GM21528 (cell line): ENCODE measurements at regions not wholly inside any gene's neighbourhood (a gene's known extent, or its start where the extent isn't known, plus 50 kb on each side); places are given as distances from the start of the nearest gene placed in this dataset.

Experiments used
- ATAC-seq: cut with Tn5 transposase; IDR thresholded peaks from one replicate; pipeline ENCODE4 v1.9.1; 2021; ENCODE audit warnings: mild to moderate bottlenecking, moderate library complexity; ENCODE audit not compliant: unreplicated experiment, low FRiP score

DNA sequence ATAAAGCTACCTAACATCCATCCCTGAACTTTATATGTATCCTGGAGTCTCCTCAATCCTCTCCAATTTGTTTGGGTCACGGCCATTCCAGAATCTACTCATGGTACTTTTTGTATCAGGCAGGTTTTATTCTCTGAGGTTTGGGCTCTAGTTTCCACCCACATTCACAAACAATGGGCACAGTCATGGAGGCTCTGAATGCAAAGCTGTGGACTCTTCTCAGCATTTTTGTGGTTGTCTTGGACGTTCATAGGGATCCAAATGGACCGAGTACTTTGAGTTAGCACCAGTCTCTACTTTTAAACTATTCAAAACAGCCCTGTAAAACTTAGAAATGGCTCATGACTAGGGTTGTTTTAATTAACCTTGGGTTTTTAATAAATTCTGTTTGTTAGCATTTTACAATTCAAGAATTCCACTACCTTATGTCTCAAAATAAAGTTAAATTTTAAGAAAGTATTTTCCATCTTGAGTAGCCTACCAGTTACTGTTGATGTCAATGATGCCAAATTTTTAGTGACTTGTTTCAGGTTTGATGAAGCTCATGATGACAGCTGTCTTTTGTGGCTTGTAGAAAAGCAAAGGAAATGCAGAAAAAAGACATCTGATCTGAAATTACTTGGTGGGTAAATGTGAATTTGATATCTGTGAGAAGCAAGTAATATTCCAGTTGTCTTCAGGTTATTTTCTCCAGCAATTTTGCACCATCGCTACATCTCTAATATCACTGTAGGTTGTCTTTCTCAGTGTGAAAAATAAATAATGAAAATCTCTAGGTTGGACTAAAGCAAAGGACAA lies 275.7 kb upstream of the THBS1 start:
- no peak for ATAC-seq

GRCh38 chr15:39310633-39311032 lies 270.2 kb upstream of the THBS1 start:
- ATAC-seq, result no peak

- no peak for ATAC-seq
These were observed 267.9 kb upstream of the THBS1 start for GRCh38 chr15:39312984-39313383.

DNA sequence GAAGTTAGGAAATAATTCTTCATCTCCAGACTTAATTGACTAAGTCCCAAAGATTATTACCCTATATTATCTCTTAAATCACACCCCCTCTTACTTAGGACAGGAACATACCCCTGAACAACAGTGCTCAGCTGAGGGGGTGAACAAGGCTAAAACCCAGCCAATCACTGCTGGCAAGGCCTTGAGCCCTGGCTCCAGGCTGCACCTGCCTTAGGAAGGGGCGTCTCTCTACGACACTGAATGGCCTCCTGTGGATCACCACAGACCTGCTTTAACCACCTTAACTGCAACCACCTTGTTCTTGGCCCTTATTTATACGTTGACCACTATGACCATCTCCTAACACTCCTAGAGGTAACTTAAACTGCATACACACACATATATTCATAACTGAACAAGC lies 267.4 kb upstream of the THBS1 start:
- ATAC-seq, result no peak

DNA sequence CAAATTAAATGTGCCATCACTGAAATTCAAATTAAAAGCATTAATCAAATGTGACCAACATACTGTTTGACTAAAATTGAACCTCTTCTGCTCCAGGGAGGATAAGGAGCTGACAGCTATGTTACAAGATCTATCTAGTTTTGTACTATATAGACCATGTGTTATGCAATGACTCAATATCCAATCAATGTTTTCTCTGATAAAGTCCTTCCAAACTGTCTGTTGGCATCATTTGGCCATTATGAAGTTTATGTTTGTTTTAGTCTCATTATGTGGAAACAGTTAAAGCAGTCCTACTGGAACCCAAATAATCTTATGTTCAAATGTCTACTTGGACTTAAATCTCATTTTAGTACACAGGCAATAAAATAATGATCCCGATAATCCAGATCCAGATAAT lies 267.0 kb upstream of the THBS1 start:
- no peak for ATAC-seq

GRCh38 chr15:39315206-39315850 lies 265.6 kb upstream of the THBS1 start:
- no peak for ATAC-seq

DNA sequence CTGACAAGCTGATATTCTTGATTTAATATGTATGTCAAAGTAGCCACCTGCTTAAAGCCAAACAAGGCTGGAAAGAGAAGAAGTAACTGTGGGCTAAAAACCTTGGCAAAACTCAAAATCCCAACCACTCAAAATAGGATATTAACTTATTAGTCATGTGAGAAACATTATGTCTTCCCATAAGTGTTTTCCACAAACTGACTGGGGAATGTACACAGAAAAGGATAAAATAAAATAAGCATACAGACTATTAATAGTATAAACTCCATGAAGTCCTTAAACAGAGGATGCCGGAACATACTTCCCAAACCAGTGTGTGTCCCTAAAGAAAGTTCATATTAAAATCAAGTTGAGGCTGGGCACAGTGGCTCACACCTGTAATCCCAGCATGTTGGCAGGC lies 263.7 kb upstream of the THBS1 start:
- ATAC-seq, result no peak

- ATAC-seq, result no peak
These were observed 262.6 kb upstream of the THBS1 start for GRCh38 chr15:39318231-39318630.

- no peak for ATAC-seq
These were observed 260.5 kb upstream of the THBS1 start for GRCh38 chr15:39320355-39320754.

GRCh38 chr15:39320886-39321285 lies 260.0 kb upstream of the THBS1 start:
- ATAC-seq, result no peak

DNA sequence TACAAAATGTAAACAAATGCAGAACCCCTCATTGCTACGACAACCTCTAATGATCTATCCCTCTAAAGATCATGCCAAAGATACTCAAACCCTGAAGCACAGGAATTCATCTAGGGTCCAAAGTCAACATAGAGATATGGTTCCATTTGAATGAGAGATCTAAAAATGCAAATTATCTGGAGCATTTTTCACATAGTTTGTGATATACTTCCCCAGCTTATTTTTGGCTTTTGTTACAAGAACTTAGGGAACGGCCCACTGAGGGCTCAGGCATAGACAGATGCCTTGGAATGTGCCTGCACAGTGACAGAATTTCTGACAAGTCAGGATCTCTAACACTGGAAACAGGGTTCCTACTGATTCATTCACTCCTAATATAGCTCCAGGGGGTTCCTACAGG lies 258.9 kb upstream of the THBS1 start:
- no peak for ATAC-seq

GRCh38 chr15:39323157-39323556 lies 257.7 kb upstream of the THBS1 start:
- no peak for ATAC-seq

GRCh38 chr15:39323706-39324105 lies 257.2 kb upstream of the THBS1 start:
- no peak for ATAC-seq

DNA sequence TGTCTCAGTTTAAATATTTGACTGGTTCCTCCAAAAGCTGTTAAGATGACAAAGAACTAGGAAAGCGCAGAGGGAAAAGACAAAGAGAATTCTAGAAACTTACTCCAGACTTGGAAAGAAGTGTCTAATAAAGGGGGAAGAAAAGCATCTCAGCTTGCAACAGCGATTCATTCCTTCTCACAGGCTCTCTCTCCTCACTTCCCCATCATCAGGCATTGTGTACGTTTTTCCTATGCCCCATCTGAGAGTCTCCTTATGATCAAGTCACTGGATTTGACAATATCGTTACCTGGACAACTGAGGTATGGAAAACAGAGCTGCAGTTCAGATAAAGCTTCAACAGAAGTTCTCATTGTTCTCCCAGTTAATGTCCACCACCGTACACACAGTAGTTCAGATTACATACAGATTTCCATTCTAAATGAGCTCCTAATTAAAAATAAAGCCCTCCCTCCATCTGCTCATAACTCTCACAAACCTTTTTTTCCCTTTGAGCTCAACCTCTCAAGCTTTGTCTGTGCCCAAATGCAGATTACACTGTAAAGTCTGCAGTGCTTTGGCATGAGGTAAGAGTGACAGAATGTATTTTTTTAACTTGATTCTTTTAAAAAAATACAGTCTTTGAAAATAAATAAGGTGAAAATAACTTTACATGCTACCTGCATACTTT lies 254.4 kb upstream of the THBS1 start:
- no peak for ATAC-seq

DNA sequence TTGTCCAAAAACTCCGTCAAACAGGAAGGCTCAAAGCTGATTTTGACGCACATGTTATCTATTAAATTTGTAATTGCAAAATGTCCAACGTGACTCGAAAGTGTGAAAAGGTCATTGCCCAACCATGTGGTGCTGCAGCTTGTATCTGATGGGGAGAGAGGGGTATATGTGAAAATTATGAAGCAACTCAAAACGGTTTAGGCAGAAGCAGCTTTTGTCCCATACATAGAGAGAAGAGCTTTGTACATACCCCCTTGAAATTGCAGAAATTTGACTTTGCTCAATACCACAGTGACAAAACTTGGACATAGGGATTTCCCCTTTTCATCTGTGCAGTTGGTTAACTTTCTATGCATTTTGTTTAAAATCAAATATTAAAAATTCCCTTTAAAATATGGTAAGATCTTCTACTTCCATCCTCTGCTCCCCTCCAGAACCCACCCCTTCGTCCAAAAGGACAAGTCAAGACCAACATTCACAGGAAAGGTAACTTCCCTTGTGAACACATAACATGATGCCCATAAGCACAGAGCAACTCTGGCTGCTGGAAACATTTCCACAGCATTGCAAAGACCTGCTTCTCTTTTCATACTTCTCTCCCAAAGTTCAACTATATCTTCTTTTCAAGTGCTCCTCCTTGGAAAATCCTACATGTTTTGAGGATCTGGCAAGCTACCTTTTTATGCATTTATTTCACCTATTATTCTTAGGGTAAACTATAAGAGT lies 253.7 kb upstream of the THBS1 start:
- ATAC-seq, result no peak

DNA sequence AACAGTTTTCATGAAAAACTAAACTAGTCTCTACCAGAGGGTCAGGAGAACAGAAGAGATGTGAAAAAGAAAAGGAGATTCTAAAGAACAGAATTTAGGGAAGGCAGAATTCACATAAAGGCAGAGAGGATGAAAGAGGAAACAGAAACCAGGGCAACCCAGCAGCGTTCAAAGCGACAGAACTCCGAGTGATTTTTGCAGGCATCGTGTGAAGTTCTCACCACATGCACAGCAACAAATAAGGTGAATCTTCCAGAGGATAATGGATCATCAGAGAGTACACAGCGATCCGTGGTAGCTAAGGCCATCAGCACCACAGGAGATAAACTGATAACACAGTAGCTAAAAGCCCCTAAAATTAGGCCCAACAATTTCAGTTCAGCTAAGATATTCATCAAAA lies 250.8 kb upstream of the THBS1 start:
- no peak for ATAC-seq

DNA sequence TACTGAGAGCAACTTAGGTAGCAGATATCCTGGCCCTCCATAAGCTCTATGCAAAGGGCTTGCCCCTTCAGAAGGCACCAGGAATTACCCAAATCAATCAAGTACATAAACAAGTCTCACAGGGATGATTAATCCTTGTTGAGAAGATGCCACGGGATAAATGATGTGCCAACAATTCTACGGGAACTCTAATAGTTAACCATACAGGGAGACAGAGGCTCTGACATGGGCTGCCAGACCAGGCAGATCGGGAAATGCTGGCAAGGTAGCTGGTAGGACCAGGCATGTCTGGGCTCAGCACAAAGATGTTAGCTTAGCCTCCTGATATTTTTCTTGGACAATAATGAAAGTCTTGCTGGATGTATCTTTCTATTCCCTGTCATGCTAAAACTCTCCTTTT lies 249.3 kb upstream of the THBS1 start:
- ATAC-seq, result no peak

DNA sequence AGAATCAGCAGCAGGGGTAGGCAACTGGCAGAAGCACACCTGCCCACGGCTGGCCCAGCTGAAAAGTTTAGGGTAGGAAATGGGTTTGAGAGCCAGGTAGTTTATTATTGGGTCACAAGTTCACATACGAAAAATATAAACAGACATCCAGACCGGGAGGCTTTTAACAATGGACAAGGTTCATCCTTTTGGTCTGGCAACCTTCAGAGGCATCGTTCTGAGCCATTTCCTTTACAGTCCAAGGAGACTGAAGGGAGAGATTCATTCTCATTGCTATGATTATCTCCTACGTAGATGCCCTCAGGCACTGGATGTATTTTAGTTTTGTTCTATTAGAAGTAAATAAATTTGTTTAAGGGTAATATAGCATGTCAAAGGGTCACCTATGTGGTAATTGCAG lies 248.0 kb upstream of the THBS1 start:
- no peak for ATAC-seq

GRCh38 chr15:39333393-39333792 lies 247.5 kb upstream of the THBS1 start:
- ATAC-seq, result no peak

GRCh38 chr15:39333896-39334295 lies 247.0 kb upstream of the THBS1 start:
- no peak for ATAC-seq

DNA sequence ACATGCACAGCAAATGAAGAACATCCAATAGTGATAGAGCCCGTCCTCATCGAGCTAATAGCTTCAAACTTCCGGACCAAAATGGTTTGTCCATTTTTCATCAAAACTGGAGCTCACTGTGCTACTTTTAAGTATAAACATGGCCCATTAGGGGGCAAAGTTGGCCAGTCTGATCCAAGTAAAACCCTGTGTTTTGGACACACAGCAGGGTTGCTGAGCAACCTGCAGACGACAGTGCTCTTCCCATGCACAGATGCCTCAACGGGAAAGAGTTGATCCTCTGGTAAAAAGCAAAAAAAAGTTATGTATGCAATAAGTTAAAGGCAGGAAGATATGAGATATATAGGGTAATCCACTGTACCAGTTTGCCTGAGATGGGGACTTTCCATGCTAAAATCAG lies 244.0 kb upstream of the THBS1 start:
- no peak for ATAC-seq
